Esophagus (tissue), 2 donors: ENCODE measurements at regions not wholly inside any gene's neighbourhood (a gene's known extent, or its start where the extent isn't known, plus 50 kb on each side); places are given as distances from the start of the nearest gene placed in this dataset.

Experiments used
- H3K27ac ChIP-seq, 2 donors: one replicate each; pipeline ENCODE4 v1.5.1; 2013; ENCODE audit warnings: low read depth in 2 of 2, mild to moderate bottlenecking in 2 of 2, inconsistent platforms in 1 of 2, low read length in 1 of 2, moderate library complexity in 1 of 2
- H3K27me3 ChIP-seq, 2 donors: one replicate each; pipeline ENCODE4 v1.6.1; 2013; ENCODE audit warnings: low read length in 2 of 2, control low read depth in 1 of 2, mild to moderate bottlenecking in 1 of 2; ENCODE audit not compliant: insufficient read depth in 2 of 2, control insufficient read depth in 1 of 2
- H3K36me3 ChIP-seq, 2 donors: one replicate each; pipeline ENCODE4 v1.6.1; 2013; ENCODE audit warnings: low read length in 1 of 2; ENCODE audit not compliant: control insufficient read depth in 2 of 2, insufficient read depth in 2 of 2
- H3K4me1 ChIP-seq, 2 donors: one replicate each; pipeline ENCODE4 v1.6.1; 2013; ENCODE audit warnings: low read length in 1 of 2; ENCODE audit not compliant: control insufficient read depth in 2 of 2, insufficient read depth in 2 of 2
- H3K4me3 ChIP-seq, 2 donors: one replicate each; pipeline ENCODE4 v1.5.1; 2013; ENCODE audit warnings: low read length in 2 of 2, mild to moderate bottlenecking in 2 of 2, low read depth in 1 of 2, moderate library complexity in 1 of 2
- H3K9me3 ChIP-seq, 2 donors: one replicate each; pipeline ENCODE4 v1.6.1; 2013; ENCODE audit warnings: mild to moderate bottlenecking in 2 of 2, low read depth in 1 of 2, low read length in 1 of 2, moderate library complexity in 1 of 2; ENCODE audit not compliant: control insufficient read depth in 2 of 2, insufficient read depth in 1 of 2
- WGBS, 2 donors: extraction: QIAGEN DNeasy Blood & Tissue Kit; methylation state at CpG; one replicate each; pipeline ENCODE4 v1.1.7; 2013; 5-methylcytosine and 5-hydroxymethylcytosine counted together
- donor health status: healthy with polysubstance abuse.
- donor health status: Bipolar disorder and iron deficiency.

GRCh38 chr15:69692342-69692741 is 239.7 kb downstream of the RPLP1 start:
- no peak overlapping the region for H3K4me3 ChIP-seq
- no peak overlapping the region for H3K27ac ChIP-seq
- H3K9me3 ChIP-seq: peaks cover 5 to 13% of the 10 kb centered on the region in 2 donors
- 93 to 96% methylated on average over 3 of the region's 3 CpGs for WGBS, 2 donors
- H3K27me3 ChIP-seq: peaks cover 0 to 2% of the 10 kb centered on the region in 2 donors
- H3K36me3 ChIP-seq: no peaks in the 10 kb centered on the region
- H3K4me1 ChIP-seq: no peaks in the 10 kb centered on the region

GRCh38 chr15:69693059-69693458 is 240.4 kb downstream of the RPLP1 start:
- no peak overlapping the region for H3K27ac ChIP-seq
- H3K4me3 ChIP-seq: no peak overlapping the region
- peaks cover 5 to 11% of the 10 kb centered on the region in 2 donors for H3K9me3 ChIP-seq
- peaks cover 0 to 2% of the 10 kb centered on the region in 2 donors for H3K27me3 ChIP-seq
- no peaks in the 10 kb centered on the region for H3K4me1 ChIP-seq
- WGBS, 2 donors: 80 to 89% methylated on average over 4 of the region's 4 CpGs
- H3K36me3 ChIP-seq: no peaks in the 10 kb centered on the region

GRCh38 chr15:69696946-69697345 is 244.3 kb downstream of the RPLP1 start:
- no peaks in the 10 kb centered on the region for H3K4me1 ChIP-seq
- no peak overlapping the region for H3K4me3 ChIP-seq
- no peaks in the 10 kb centered on the region for H3K36me3 ChIP-seq
- peaks cover 0 to 2% of the 10 kb centered on the region in 2 donors for H3K27me3 ChIP-seq
- 78 to 84% methylated on average over 3 of the region's 3 CpGs for WGBS, 2 donors
- H3K27ac ChIP-seq: no peak overlapping the region
- H3K9me3 ChIP-seq: no peaks in the 10 kb centered on the region

- WGBS, 2 donors: 41 to 47% methylated on average over 3 of the region's 3 CpGs
- H3K9me3 ChIP-seq: peaks cover 0 to 3% of the 10 kb centered on the region in 2 donors
- no peak overlapping the region for H3K27ac ChIP-seq
- H3K4me3 ChIP-seq: no peak overlapping the region
- no peaks in the 10 kb centered on the region for H3K36me3 ChIP-seq
- H3K27me3 ChIP-seq: peaks cover 0 to under 1% of the 10 kb centered on the region in 2 donors
- no peaks in the 10 kb centered on the region for H3K4me1 ChIP-seq
Observed at GRCh38 chr15:69697916-69698315, 245.3 kb downstream of the RPLP1 start.

GRCh38 chr15:69699096-69699495 is 246.5 kb downstream of the RPLP1 start:
- 67 to 81% methylated on average over 1 of the region's 1 CpG for WGBS, 2 donors
- no peak overlapping the region for H3K27ac ChIP-seq
- peaks cover 0 to 5% of the 10 kb centered on the region in 2 donors for H3K9me3 ChIP-seq
- H3K27me3 ChIP-seq: no peaks in the 10 kb centered on the region
- H3K4me3 ChIP-seq: no peak overlapping the region
- H3K36me3 ChIP-seq: no peaks in the 10 kb centered on the region
- H3K4me1 ChIP-seq: no peaks in the 10 kb centered on the region

GRCh38 chr15:69700380-69700779 is 247.8 kb downstream of the RPLP1 start:
- Histone ChIP-seq H3K27me3 (no peaks in the 10 kb centered on the region), H3K4me1 (no peaks in the 10 kb centered on the region), H3K27ac (no peak overlapping the region), H3K36me3 (no peaks in the 10 kb centered on the region), H3K4me3 (no peak overlapping the region), H3K9me3 (peaks cover 0 to 5% of the 10 kb centered on the region in 2 donors)
- WGBS, 2 donors: 89 to 91% methylated on average over 3 of the region's 3 CpGs

GRCh38 chr15:69701198-69701597 is 248.6 kb downstream of the RPLP1 start:
- Histone ChIP-seq H3K4me3 (no peak overlapping the region), H3K9me3 (peaks cover 0 to 5% of the 10 kb centered on the region in 2 donors), H3K4me1 (no peaks in the 10 kb centered on the region), H3K27ac (no peak overlapping the region), H3K27me3 (no peaks in the 10 kb centered on the region), H3K36me3 (no peaks in the 10 kb centered on the region)
- WGBS, 2 donors: 88 to 94% methylated on average over 3 of the region's 3 CpGs

- WGBS, 2 donors: 33 to 56% methylated on average over 9 of the region's 9 CpGs
Observed at GRCh38 chr15:69703532-69704187, 251.0 kb downstream of the RPLP1 start.

GRCh38 chr15:69704229-69704628 is 251.6 kb downstream of the RPLP1 start:
- Histone ChIP-seq H3K27me3 (no peaks in the 10 kb centered on the region), H3K36me3 (no peaks in the 10 kb centered on the region), H3K4me1 (no peaks in the 10 kb centered on the region), H3K4me3 (no peak overlapping the region), H3K9me3 (peaks cover 2 to 9% of the 10 kb centered on the region in 2 donors), H3K27ac (no peak overlapping the region)
- whole genome bisulfite sequencing, 2 donors: 37 to 55% methylated on average over 3 of the region's 3 CpGs

More at GRCh38 chr15:69703532-69704187, 251.0 kb downstream of the RPLP1 start:
- H3K27me3 ChIP-seq: no peaks in the 10 kb centered on the region
- H3K9me3 ChIP-seq: peaks cover under 1 to 7% of the 10 kb centered on the region in 2 donors
- no peaks in the 10 kb centered on the region for H3K36me3 ChIP-seq
- no peak overlapping the region for H3K27ac ChIP-seq
- H3K4me3 ChIP-seq: no peak overlapping the region
- no peaks in the 10 kb centered on the region for H3K4me1 ChIP-seq

GRCh38 chr15:69704700-69705099 is 252.1 kb downstream of the RPLP1 start:
- no peaks in the 10 kb centered on the region for H3K27me3 ChIP-seq
- H3K9me3 ChIP-seq: peaks cover 2 to 9% of the 10 kb centered on the region in 2 donors
- 80 to 86% methylated on average over 4 of the region's 4 CpGs for WGBS, 2 donors
- H3K27ac ChIP-seq: no peak overlapping the region
- no peaks in the 10 kb centered on the region for H3K36me3 ChIP-seq
- H3K4me1 ChIP-seq: no peaks in the 10 kb centered on the region
- no peak overlapping the region for H3K4me3 ChIP-seq
